ENCODE measurements at regions not wholly inside any gene's neighbourhood (a gene's known extent, or its start where the extent isn't known, plus 50 kb on each side); places are given as distances from the start of the nearest gene placed in this dataset.

DNA sequence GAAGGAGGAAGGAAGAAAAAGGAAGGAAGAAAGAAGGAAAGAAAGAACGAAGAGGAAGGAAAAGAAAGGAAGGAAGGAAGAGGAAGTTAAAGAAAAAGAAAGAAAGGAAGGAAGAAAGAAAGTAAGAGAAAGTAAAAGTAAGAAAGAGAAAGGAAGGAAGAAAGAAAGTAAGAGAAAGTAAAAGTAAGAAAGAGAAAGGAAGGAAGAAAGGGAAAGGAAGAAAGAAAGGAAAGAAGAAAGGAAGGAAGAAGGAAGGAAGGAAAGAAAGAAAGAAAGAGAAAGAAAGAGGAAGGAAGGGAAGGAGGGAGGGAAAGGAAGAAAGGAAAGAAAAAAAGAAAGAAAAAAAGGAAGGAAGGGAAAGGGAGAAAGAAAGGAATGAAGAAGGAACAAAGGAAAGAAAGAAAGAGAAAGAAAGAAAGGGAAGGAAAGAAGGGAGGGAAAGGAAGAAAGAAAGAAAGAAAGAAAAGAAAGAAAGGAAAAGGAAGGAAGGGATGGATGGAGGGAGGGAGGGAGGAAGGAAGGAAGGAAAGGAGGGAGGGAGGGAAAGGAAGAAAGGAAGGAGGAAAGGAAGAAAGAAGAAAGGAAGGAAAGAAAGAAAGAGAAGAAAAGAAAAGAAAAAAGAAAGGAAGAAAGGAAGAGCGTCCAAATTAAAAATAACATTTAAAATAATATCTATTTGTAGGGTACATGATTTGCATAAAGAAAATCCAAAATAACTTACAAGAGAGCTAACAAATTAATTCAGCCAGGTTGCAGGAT lies 827.9 kb downstream of the TSN start:
- Histone ChIP-seq H3K4me3 (ENCODE audit: low read length in 3 of 3) (no peak overlapping the region), H3K27ac (ENCODE audit: low read depth, low read length) (no peak overlapping the region), H3K36me3 (ENCODE audit: control insufficient read depth in 3 of 3, insufficient read depth in 3 of 3, low read length in 3 of 3) (no peaks in the 10 kb centered on the region), H3K9ac (ENCODE audit: low read depth in 1 of 3, low read length in 3 of 3) (no peak overlapping the region), H3K9me3 (ENCODE audit: control insufficient read depth in 3 of 3, low read length in 3 of 3) (no peaks in the 10 kb centered on the region), H3K4me1 (ENCODE audit: control insufficient read depth in 3 of 3, insufficient read depth in 3 of 3, low read length in 3 of 3) (no peaks in the 10 kb centered on the region), H3K27me3 (ENCODE audit: control insufficient read depth in 3 of 3, insufficient read depth in 3 of 3, low read length in 3 of 3) (no peaks in the 10 kb centered on the region)

DNA sequence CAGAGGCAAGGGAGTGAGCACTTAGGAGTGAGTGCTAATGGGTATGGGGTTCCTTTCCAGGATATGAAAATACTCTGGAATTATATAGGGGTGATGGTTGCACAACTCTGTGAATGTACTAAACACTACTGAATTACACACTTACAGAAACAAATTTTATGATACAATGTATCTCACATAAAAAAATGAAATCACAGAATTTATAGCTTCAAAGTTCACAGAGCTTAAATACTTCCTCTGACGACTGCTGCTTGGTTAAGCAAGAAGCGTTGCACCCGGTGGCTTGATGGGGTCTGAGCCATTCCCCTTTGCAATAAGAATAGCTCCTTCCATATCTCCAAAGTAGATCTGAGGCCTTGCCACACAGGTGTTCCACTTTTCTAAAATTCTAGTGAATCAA lies 835.1 kb downstream of the TSN start:
- Histone ChIP-seq H3K36me3 (ENCODE audit: control insufficient read depth in 3 of 3, insufficient read depth in 3 of 3, low read length in 3 of 3) (no peaks in the 10 kb centered on the region), H3K4me3 (ENCODE audit: low read length in 3 of 3) (no peak overlapping the region), H3K27me3 (ENCODE audit: control insufficient read depth in 3 of 3, insufficient read depth in 3 of 3, low read length in 3 of 3) (no peaks in the 10 kb centered on the region), H3K9me3 (ENCODE audit: control insufficient read depth in 3 of 3, low read length in 3 of 3) (no peaks in the 10 kb centered on the region), H3K27ac (ENCODE audit: low read depth, low read length) (no peak overlapping the region), H3K4me1 (ENCODE audit: control insufficient read depth in 3 of 3, insufficient read depth in 3 of 3, low read length in 3 of 3) (no peaks in the 10 kb centered on the region), H3K9ac (ENCODE audit: low read depth in 1 of 3, low read length in 3 of 3) (no peak overlapping the region)

DNA sequence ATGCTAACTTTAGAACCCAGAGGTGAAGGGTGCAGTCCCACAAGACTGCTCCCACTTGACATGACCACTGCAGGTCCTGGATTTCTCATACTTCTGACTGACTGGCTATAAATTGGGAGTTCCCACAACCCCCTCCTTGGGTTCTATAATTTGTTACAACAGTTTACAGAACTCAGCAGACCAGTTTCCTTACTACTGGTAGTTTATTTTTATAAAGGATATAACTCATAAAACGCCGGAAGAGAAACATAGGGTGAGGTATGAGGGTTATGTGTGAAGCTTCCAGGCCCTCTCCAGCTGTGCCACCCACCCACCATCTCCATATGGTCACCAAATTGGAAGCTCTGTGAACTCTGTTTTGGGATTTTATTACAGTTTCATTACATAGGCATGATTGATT lies 839.6 kb downstream of the TSN start:
- Histone ChIP-seq H3K9me3 (ENCODE audit: control insufficient read depth in 3 of 3, low read length in 3 of 3) (no peaks in the 10 kb centered on the region), H3K27ac (ENCODE audit: low read depth, low read length) (no peak overlapping the region), H3K27me3 (ENCODE audit: control insufficient read depth in 3 of 3, insufficient read depth in 3 of 3, low read length in 3 of 3) (no peaks in the 10 kb centered on the region), H3K4me3 (ENCODE audit: low read length in 3 of 3) (no peak overlapping the region), H3K36me3 (ENCODE audit: control insufficient read depth in 3 of 3, insufficient read depth in 3 of 3, low read length in 3 of 3) (no peaks in the 10 kb centered on the region), H3K4me1 (ENCODE audit: control insufficient read depth in 3 of 3, insufficient read depth in 3 of 3, low read length in 3 of 3) (no peaks in the 10 kb centered on the region), H3K9ac (ENCODE audit: low read depth in 1 of 3, low read length in 3 of 3) (no peak overlapping the region)

DNA sequence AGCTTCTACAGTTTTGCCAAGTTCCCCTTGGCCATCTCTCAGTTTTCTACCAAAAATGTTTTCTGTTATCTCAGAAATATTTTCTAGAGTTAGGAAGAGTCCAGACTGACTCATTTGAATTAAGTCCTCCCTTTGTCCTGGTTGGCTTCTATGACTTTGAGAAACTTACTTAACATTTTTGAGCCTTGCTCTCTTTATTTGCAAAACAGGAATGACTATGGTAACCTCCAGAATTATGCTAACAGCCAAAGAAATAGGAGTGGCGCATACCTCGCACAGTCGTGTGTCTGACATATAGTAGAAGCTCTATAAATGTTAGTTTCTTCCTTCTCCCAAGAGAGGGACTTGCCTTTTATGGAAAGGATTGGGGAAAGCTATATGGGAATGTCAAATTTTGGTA lies 841.1 kb downstream of the TSN start:
- Histone ChIP-seq H3K27ac (ENCODE audit: low read depth, low read length) (no peak overlapping the region), H3K4me3 (ENCODE audit: low read length in 3 of 3) (no peak overlapping the region), H3K4me1 (ENCODE audit: control insufficient read depth in 3 of 3, insufficient read depth in 3 of 3, low read length in 3 of 3) (no peaks in the 10 kb centered on the region), H3K36me3 (ENCODE audit: control insufficient read depth in 3 of 3, insufficient read depth in 3 of 3, low read length in 3 of 3) (no peaks in the 10 kb centered on the region), H3K9ac (ENCODE audit: low read depth in 1 of 3, low read length in 3 of 3) (no peak overlapping the region), H3K27me3 (ENCODE audit: control insufficient read depth in 3 of 3, insufficient read depth in 3 of 3, low read length in 3 of 3) (no peaks in the 10 kb centered on the region), H3K9me3 (ENCODE audit: control insufficient read depth in 3 of 3, low read length in 3 of 3) (no peaks in the 10 kb centered on the region)

DNA sequence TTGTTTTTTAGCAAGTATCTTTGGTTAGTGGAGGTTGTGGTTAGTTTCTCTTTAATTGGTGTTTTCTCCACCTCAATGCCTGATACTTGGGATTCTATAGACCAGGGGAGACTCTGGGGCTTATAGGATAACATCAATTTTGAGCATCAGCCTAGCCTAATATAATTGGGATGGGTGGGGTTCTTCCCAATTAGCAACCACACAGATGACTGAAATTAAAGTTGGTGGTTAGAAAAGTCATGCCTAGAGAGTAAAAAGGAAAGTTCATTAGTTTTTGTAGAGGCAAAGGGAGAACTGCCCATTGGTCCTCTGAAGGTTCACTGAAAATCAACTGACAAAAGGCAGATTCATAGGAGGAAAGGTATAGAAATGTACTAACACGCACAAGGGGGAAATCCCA lies 843.3 kb downstream of the TSN start:
- no peak overlapping the region for H3K9ac ChIP-seq (ENCODE audit: low read depth in 1 of 3, low read length in 3 of 3)
- no peaks in the 10 kb centered on the region for H3K9me3 ChIP-seq (ENCODE audit: control insufficient read depth in 3 of 3, low read length in 3 of 3)
- no peaks in the 10 kb centered on the region for H3K36me3 ChIP-seq (ENCODE audit: control insufficient read depth in 3 of 3, insufficient read depth in 3 of 3, low read length in 3 of 3)
- no peak overlapping the region for H3K27ac ChIP-seq (ENCODE audit: low read depth, low read length)
- H3K4me1 ChIP-seq (ENCODE audit: control insufficient read depth in 3 of 3, insufficient read depth in 3 of 3, low read length in 3 of 3): no peaks in the 10 kb centered on the region
- no peak overlapping the region for H3K4me3 ChIP-seq (ENCODE audit: low read length in 3 of 3)
- H3K27me3 ChIP-seq (ENCODE audit: control insufficient read depth in 3 of 3, insufficient read depth in 3 of 3, low read length in 3 of 3): no peaks in the 10 kb centered on the region

DNA sequence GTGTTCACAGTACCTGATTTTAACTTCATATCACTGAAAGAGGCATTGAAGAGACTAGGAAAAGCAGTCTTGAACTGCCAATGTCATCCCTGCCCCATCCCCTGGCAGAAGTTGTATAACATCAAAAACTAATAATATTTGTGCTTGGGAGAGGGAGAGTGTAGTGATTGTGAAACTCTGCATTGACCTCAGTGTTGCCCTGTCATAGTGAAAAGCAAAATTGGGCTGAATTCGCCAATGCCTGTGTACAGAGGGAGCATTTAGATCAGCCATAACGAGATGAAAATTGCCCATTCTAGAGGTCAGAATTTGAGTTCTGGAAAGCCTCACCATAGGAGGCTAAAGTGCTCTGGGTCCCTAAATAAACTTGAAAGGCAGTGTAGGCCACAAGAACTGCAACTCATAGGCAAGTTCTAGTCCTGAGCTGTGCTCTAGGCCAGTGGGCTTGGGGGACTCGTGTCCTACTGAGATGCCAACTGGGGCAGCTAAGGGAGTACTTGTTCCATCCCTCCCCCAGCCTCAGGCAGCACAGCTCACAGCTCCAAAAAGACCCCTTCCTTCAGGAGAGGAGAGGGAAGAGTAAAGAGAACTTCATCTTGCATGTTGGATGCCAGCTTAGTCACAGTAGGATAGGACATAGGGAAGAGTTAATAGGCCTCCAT lies 855.6 kb downstream of the TSN start:
- H3K27ac ChIP-seq (ENCODE audit: low read depth, low read length): no peak overlapping the region
- no peak overlapping the region for H3K9ac ChIP-seq (ENCODE audit: low read depth in 1 of 3, low read length in 3 of 3)
- H3K4me3 ChIP-seq (ENCODE audit: low read length in 3 of 3): no peak overlapping the region
- no peaks in the 10 kb centered on the region for H3K4me1 ChIP-seq (ENCODE audit: control insufficient read depth in 3 of 3, insufficient read depth in 3 of 3, low read length in 3 of 3)
- H3K9me3 ChIP-seq (ENCODE audit: control insufficient read depth in 3 of 3, low read length in 3 of 3): no peaks in the 10 kb centered on the region
- no peaks in the 10 kb centered on the region for H3K27me3 ChIP-seq (ENCODE audit: control insufficient read depth in 3 of 3, insufficient read depth in 3 of 3, low read length in 3 of 3)
- no peaks in the 10 kb centered on the region for H3K36me3 ChIP-seq (ENCODE audit: control insufficient read depth in 3 of 3, insufficient read depth in 3 of 3, low read length in 3 of 3)

DNA sequence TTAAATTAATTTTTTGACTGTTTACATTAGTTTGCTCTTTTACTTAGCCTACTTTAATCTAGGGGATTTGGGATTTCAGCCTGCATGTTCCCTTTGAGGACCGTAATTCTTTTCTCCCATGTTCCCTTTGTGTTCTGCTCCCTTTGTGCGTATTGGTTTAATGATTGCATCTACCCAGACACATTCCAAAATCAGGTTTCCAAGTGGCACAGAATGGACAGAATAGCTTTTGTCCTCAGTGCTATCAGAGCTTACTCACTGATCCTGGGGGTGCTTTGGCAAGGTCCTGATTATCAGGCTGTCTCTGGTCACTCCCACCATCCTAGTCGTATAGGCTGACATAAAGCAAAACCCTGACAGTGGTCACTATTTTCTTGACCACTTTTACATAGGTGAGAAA lies 867.5 kb downstream of the TSN start:
- no peak overlapping the region for H3K27ac ChIP-seq (ENCODE audit: low read depth, low read length)
- H3K9me3 ChIP-seq (ENCODE audit: control insufficient read depth in 3 of 3, low read length in 3 of 3): peaks cover 0 to 5% (median 0%) of the 10 kb centered on the region in 3 donors
- no peaks in the 10 kb centered on the region for H3K36me3 ChIP-seq (ENCODE audit: control insufficient read depth in 3 of 3, insufficient read depth in 3 of 3, low read length in 3 of 3)
- H3K4me3 ChIP-seq (ENCODE audit: low read length in 3 of 3): no peak overlapping the region
- H3K27me3 ChIP-seq (ENCODE audit: control insufficient read depth in 3 of 3, insufficient read depth in 3 of 3, low read length in 3 of 3): no peaks in the 10 kb centered on the region
- H3K9ac ChIP-seq (ENCODE audit: low read depth in 1 of 3, low read length in 3 of 3): no peak overlapping the region
- no peaks in the 10 kb centered on the region for H3K4me1 ChIP-seq (ENCODE audit: control insufficient read depth in 3 of 3, insufficient read depth in 3 of 3, low read length in 3 of 3)

DNA sequence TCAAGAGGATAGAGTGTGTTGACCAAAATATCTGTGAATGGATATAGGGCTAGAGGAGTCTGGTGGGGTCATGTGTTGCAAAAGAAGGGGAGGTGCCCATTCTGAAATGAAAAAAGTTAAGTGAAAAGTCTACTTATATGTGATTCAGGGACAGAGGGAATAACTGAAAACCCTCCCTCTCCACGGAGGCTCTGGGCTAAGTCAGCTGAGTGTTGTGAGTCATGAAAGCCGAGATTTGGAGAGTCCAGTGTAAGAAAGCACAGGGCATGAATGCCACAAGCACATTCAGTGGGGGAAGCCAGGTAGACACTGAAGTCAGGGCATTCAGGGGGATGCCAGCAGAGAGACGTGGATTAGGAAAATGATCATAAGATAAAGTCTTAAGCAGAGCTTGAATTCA lies 871.9 kb downstream of the TSN start:
- no peak overlapping the region for H3K27ac ChIP-seq (ENCODE audit: low read depth, low read length)
- H3K9ac ChIP-seq (ENCODE audit: low read depth in 1 of 3, low read length in 3 of 3): no peak overlapping the region
- no peaks in the 10 kb centered on the region for H3K27me3 ChIP-seq (ENCODE audit: control insufficient read depth in 3 of 3, insufficient read depth in 3 of 3, low read length in 3 of 3)
- no peaks in the 10 kb centered on the region for H3K9me3 ChIP-seq (ENCODE audit: control insufficient read depth in 3 of 3, low read length in 3 of 3)
- no peaks in the 10 kb centered on the region for H3K4me1 ChIP-seq (ENCODE audit: control insufficient read depth in 3 of 3, insufficient read depth in 3 of 3, low read length in 3 of 3)
- H3K36me3 ChIP-seq (ENCODE audit: control insufficient read depth in 3 of 3, insufficient read depth in 3 of 3, low read length in 3 of 3): no peaks in the 10 kb centered on the region
- H3K4me3 ChIP-seq (ENCODE audit: low read length in 3 of 3): no peak overlapping the region

DNA sequence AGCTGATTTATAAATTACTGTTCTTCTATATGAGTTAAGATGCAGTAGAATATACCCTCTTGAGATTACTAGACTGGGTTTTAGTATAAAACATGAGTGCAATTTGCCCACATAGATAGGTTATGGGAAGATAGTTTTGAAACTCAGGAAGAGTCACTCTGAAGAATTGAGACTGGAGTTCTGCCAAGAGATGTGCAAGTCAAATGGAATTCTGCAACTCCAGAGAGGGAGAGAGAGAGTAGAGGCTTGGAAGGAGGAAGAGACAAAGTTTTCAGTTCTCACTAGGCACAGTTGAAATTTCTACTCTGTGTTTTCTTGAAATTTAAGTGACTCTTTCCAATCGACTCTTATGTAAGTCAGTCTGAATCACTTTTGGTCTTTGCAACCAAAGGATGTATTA lies 878.8 kb downstream of the TSN start:
- Histone ChIP-seq H3K9me3 (ENCODE audit: control insufficient read depth in 3 of 3, low read length in 3 of 3) (no peaks in the 10 kb centered on the region), H3K27ac (ENCODE audit: low read depth, low read length) (no peak overlapping the region), H3K36me3 (ENCODE audit: control insufficient read depth in 3 of 3, insufficient read depth in 3 of 3, low read length in 3 of 3) (no peaks in the 10 kb centered on the region), H3K9ac (ENCODE audit: low read depth in 1 of 3, low read length in 3 of 3) (no peak overlapping the region), H3K27me3 (ENCODE audit: control insufficient read depth in 3 of 3, insufficient read depth in 3 of 3, low read length in 3 of 3) (no peaks in the 10 kb centered on the region), H3K4me3 (ENCODE audit: low read length in 3 of 3) (no peak overlapping the region), H3K4me1 (ENCODE audit: control insufficient read depth in 3 of 3, insufficient read depth in 3 of 3, low read length in 3 of 3) (no peaks in the 10 kb centered on the region)

DNA sequence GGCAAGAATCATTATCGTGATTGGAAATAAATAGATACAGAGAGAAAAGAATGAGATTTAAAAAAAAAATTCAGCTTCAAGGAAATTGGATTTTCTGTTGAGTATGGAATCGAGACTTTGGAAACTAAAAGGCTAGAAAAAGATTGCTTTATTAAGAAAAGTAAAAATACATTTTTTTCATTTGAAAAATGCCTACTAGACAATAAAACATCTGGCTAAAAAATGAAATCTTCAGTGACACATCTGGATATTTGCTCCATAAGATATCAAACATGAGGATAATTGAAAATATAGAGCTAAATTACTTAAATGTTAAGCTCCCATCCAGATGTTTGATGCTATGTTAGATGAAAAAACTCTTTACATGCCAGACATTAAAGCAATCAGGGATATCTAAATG lies 879.5 kb downstream of the TSN start:
- no peaks in the 10 kb centered on the region for H3K4me1 ChIP-seq (ENCODE audit: control insufficient read depth in 3 of 3, insufficient read depth in 3 of 3, low read length in 3 of 3)
- no peak overlapping the region for H3K27ac ChIP-seq (ENCODE audit: low read depth, low read length)
- no peak overlapping the region for H3K4me3 ChIP-seq (ENCODE audit: low read length in 3 of 3)
- no peaks in the 10 kb centered on the region for H3K36me3 ChIP-seq (ENCODE audit: control insufficient read depth in 3 of 3, insufficient read depth in 3 of 3, low read length in 3 of 3)
- no peak overlapping the region for H3K9ac ChIP-seq (ENCODE audit: low read depth in 1 of 3, low read length in 3 of 3)
- no peaks in the 10 kb centered on the region for H3K9me3 ChIP-seq (ENCODE audit: control insufficient read depth in 3 of 3, low read length in 3 of 3)
- H3K27me3 ChIP-seq (ENCODE audit: control insufficient read depth in 3 of 3, insufficient read depth in 3 of 3, low read length in 3 of 3): no peaks in the 10 kb centered on the region

Data from skeletal muscle tissue (tissue), 3 donors.